GM06990 (cell line): ENCODE measurements at regions not wholly inside any gene's neighbourhood (a gene's known extent, or its start where the extent isn't known, plus 50 kb on each side); places are given as distances from the start of the nearest gene placed in this dataset.

ENCODE experiments used
- DNase-seq: peaks from one replicate; pipeline ENCODE4 v3.0.0-alpha.2; 2011; ENCODE audit not compliant: insufficient read length; ENCODE audit errors: extremely low read depth
- H3K27me3 ChIP-seq: replicated peaks from 2 replicates; pipeline ENCODE4 v1.6.0; 2011; ENCODE audit warnings: low read length; ENCODE audit not compliant: control insufficient read depth, insufficient read depth
- H3K36me3 ChIP-seq: 2 replicates; pipeline ENCODE4 v1.5.1; 2011; ENCODE audit warnings: low read length; ENCODE audit not compliant: control insufficient read depth, insufficient read depth
- H3K4me3 ChIP-seq: replicated peaks from 2 replicates; pipeline ENCODE4 v1.5.1; 2011; ENCODE audit warnings: low read depth, mild to moderate bottlenecking, control low read depth, low read length
- CTCF ChIP-seq: IDR thresholded peaks from 2 replicates; pipeline ENCODE4 v1.5.1; 2011; ENCODE audit warnings: low read length, control low read depth, mild to moderate bottlenecking, inconsistent platforms; ENCODE audit not compliant: insufficient read depth, poor library complexity, severe bottlenecking

GRCh38 chr7:131911112-131911511, 354.7 kb upstream of the PODXL start:
- Histone ChIP-seq H3K27me3 (no peaks in the 10 kb centered on the region; the same call in 1 of the 2 replicates), H3K4me3 (no peak overlapping the region)

GRCh38 chr7:131909151-131909768, 352.8 kb upstream of the PODXL start:
- Histone ChIP-seq H3K27me3 (no peaks in the 10 kb centered on the region; the same call in 1 of the 2 replicates), H3K4me3 (no peak overlapping the region), H3K36me3 (no peaks in the 10 kb centered on the region)
- no peak for TF ChIP-seq CTCF
- no peak for DNase-seq

More at GRCh38 chr7:131911112-131911511, 354.7 kb upstream of the PODXL start:
- no peak for TF ChIP-seq CTCF
- no peak for DNase-seq
- H3K36me3 ChIP-seq = no peaks in the 10 kb centered on the region

GRCh38 chr7:131908714-131909113, 352.3 kb upstream of the PODXL start:
- no peak for TF ChIP-seq CTCF
- Histone ChIP-seq H3K4me3 (no peak overlapping the region), H3K36me3 (no peaks in the 10 kb centered on the region), H3K27me3 (no peaks in the 10 kb centered on the region; the same call in 1 of the 2 replicates)
- DNase-seq = no peak

- no peak for TF ChIP-seq CTCF
- Histone ChIP-seq H3K27me3 (no peaks in the 10 kb centered on the region), H3K36me3 (no peaks in the 10 kb centered on the region), H3K4me3 (no peak overlapping the region)
- DNase-seq = no peak
Measured at GRCh38 chr7:131905471-131905973, 349.1 kb upstream of the PODXL start.

- Histone ChIP-seq H3K27me3 (no peaks in the 10 kb centered on the region), H3K36me3 (no peaks in the 10 kb centered on the region), H3K4me3 (no peak overlapping the region)
- TF ChIP-seq CTCF = no peak
- DNase-seq = no peak
Measured at GRCh38 chr7:131904760-131905327, 348.4 kb upstream of the PODXL start.
